ENCODE measurements at regions not wholly inside any gene's neighbourhood (a gene's known extent, or its start where the extent isn't known, plus 50 kb on each side); places are given as distances from the start of the nearest gene placed in this dataset.

DNA sequence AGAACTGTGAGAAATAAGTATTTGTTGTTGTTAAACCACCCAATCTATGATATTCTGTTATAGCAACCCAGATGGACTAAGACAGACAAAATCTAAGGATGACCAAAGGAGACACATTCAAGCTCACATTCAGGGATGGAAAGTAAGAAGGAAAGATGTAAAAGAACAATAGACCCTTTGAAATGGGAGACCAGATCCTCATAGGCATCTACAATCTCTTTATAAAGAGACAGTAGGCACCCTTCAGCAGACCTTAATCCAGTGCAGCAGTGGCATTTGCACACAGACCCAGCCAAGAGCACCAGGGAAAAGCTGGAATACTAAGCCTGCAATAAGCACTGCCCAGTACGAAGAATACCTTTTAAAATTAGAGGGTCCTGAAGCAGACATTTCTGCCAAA is 132.7 kb downstream of the KLHL28 start:
- CTCF ChIA-PET, result interaction anchor here (1.7 kb wide), 1 partner anchor 18 kb away, joined by 6 read pairs; no protein-coding TSS in a partner anchor
- intact Hi-C loops (cut with micrococcal nuclease), result no loop called here

DNA sequence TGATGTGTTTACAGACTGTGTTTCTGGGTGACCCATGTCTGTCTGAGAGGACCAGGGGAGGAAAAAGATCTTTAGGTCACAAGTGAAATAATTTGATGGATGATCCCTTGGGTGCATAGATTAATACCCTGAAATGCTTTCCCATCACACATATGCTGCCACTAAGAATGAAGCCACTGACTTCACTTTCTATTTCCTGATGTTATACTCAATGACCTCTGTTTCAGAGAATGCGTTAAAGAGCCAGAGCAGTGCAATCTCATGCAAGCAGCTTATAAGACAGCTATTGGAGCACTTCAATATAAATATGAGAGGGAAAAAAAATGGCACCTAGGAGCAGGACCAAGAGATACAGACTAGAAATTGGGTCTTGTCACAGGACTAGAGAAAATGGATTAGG is 133.7 kb downstream of the KLHL28 start:
- CTCF ChIA-PET, result no interaction called here
- Mint-ChIP-seq H3K4me1 (ENCODE audit: low read depth) (no peaks in the 10 kb centered on the region), H3K36me3 (ENCODE audit: low read depth) (no peaks in the 10 kb centered on the region), H3K27me3 (peaks cover 7% of the 10 kb centered on the region), H3K27ac (no peak overlapping the region), H3K4me3 (no peak overlapping the region), H3K9me3 (peaks cover 2% of the 10 kb centered on the region)
- no peak for DNase-seq
- ATAC-seq, result no peak
- TF ChIP-seq, protein P1, sequence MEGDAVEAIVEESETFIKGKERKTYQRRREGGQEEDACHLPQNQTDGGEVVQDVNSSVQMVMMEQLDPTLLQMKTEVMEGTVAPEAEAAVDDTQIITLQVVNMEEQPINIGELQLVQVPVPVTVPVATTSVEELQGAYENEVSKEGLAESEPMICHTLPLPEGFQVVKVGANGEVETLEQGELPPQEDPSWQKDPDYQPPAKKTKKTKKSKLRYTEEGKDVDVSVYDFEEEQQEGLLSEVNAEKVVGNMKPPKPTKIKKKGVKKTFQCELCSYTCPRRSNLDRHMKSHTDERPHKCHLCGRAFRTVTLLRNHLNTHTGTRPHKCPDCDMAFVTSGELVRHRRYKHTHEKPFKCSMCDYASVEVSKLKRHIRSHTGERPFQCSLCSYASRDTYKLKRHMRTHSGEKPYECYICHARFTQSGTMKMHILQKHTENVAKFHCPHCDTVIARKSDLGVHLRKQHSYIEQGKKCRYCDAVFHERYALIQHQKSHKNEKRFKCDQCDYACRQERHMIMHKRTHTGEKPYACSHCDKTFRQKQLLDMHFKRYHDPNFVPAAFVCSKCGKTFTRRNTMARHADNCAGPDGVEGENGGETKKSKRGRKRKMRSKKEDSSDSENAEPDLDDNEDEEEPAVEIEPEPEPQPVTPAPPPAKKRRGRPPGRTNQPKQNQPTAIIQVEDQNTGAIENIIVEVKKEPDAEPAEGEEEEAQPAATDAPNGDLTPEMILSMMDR (IDR thresholded peaks at IDR 0.05), result no peak
- POLR2A ChIA-PET, result no interaction called here
- intact Hi-C loops (cut with micrococcal nuclease), result no loop called here

More for the DNA sequence above, 132.7 kb downstream of the KLHL28 start:
- Mint-ChIP-seq H3K9me3 (peaks cover 2% of the 10 kb centered on the region), H3K4me1 (ENCODE audit: low read depth) (no peaks in the 10 kb centered on the region), H3K36me3 (ENCODE audit: low read depth) (no peaks in the 10 kb centered on the region), H3K4me3 (no peak overlapping the region), H3K27me3 (peaks cover 6% of the 10 kb centered on the region), H3K27ac (no peak overlapping the region)
- TF ChIP-seq, protein P1 (IDR thresholded peaks at IDR 0.05), result no peak
- POLR2A ChIA-PET, result no interaction called here
- DNase-seq (no peak), ATAC-seq (no peak)

DNA sequence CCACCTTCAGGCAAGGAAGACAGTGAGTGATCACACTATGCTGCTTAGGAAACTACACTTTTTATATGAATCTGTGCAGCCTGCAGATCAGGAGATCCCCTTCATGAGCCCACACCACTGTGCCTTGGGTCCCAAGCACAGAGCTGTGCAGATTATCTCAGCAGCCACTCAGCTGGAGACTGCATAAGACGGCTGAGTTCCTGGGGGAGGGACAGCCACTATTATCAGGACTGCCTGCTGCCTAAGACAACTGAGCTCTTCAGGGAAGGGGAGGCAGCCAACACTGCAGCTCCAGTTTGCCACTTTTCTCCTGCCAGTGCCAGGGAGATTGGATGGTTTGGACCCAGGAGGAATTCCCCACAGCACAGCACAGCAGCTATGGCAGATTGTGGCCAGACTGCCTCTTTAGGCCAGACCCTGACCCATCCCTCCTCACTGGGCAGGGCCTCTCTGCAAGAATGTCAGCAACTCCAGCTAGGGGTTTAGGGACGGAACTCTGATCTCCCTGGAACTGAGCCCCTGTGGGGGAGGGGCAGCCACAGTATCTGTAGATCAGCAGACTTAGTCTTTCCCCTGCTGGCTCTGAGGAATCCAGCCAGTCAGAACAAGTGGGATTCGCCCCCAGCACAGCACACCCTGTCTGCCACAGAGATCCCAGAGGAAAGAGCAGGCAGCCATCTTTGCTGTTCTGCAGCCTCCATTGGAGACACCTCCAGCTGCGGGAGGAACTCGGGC is 141.3 kb downstream of the KLHL28 start:
- H3K4me3 Mint-ChIP-seq, result no peak overlapping the region

DNA sequence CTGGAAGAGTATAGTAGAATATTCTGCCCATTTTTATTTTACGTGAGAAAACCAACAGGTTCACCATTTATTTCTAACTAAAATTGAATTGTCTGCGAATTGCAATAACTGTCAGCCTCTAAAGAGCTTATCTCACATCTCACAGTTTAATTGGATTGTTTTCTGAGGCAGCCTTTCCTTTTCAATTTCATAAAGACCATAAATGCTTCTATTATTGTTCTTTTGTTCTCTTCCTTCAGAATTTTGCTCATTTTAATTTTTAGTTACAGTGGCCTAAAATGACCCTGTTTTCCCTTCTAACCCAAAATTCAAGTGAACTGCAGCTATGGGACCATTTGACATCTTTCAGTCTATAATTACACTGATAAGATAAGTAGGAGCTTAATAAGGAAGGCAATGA is 147.6 kb downstream of the KLHL28 start:
- intact Hi-C loops (cut with micrococcal nuclease), result no loop called here
- no peak for ATAC-seq
- TF ChIP-seq, protein P1 (IDR thresholded peaks at IDR 0.05), result no peak
- no peaks in the 10 kb centered on the region for H3K36me3 Mint-ChIP-seq (ENCODE audit: low read depth)
- no peak for DNase-seq
- CTCF ChIA-PET, result interaction anchor here (0.7 to 1.0 kb wide), 2 partner anchors 10 to 32 kb away, joined by 3 to 4 read pairs; no protein-coding TSS in a partner anchor
- POLR2A ChIA-PET, result no interaction called here
- H3K27me3 Mint-ChIP-seq, result peaks cover 9% of the 10 kb centered on the region
- H3K27ac Mint-ChIP-seq, result no peak overlapping the region
- H3K4me3 Mint-ChIP-seq, result no peak overlapping the region
- no peaks in the 10 kb centered on the region for H3K4me1 Mint-ChIP-seq (ENCODE audit: low read depth)
- H3K9me3 Mint-ChIP-seq, result no peaks in the 10 kb centered on the region

More for the DNA sequence above, 141.3 kb downstream of the KLHL28 start:
- Mint-ChIP-seq H3K36me3 (ENCODE audit: low read depth) (no peaks in the 10 kb centered on the region), H3K9me3 (no peaks in the 10 kb centered on the region), H3K27me3 (peaks cover 10% of the 10 kb centered on the region), H3K27ac (no peak overlapping the region), H3K4me1 (ENCODE audit: low read depth) (no peaks in the 10 kb centered on the region)
- DNase-seq (no peak), ATAC-seq (no peak)
- ChIA-PET POLR2A (no interaction called here), CTCF (no interaction called here)
- TF ChIP-seq, protein P1 (IDR thresholded peaks at IDR 0.05), result no peak
- intact Hi-C loops (cut with micrococcal nuclease), result no loop called here

DNA sequence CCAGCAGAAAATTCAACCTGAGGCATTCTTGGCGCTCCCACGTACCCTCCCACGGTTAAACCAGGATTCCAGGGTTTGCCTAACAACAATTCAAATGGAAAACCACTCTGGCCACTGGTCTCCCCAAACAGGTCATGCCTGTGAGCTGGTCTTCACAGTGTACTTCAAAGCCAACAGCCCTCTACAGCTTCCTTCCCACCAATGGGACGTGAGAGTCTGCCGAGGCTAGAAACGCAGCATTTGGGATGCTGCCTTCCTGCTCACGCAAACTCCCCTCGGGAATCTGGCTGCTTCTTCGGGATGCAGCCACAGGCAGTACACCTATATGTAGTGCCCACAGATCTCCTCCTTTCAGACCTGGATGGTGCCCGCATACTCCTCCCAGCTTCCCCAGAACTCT is 149.1 kb downstream of the KLHL28 start:
- no peaks in the 10 kb centered on the region for H3K36me3 Mint-ChIP-seq (ENCODE audit: low read depth)
- DNase-seq, result no peak
- ChIA-PET POLR2A (no interaction called here), CTCF (interaction anchor here (1.1 to 1.3 kb wide), 2 partner anchors 34 to 97 kb away, joined by 3 read pairs; no protein-coding TSS in a partner anchor)
- peaks cover 8% of the 10 kb centered on the region for H3K27me3 Mint-ChIP-seq
- H3K4me3 Mint-ChIP-seq, result no peak overlapping the region
- no peaks in the 10 kb centered on the region for H3K4me1 Mint-ChIP-seq (ENCODE audit: low read depth)
- TF ChIP-seq, protein P1 (IDR thresholded peaks at IDR 0.05), result no peak
- H3K9me3 Mint-ChIP-seq, result no peaks in the 10 kb centered on the region
- intact Hi-C loops (cut with micrococcal nuclease), result no loop called here
- no peak overlapping the region for H3K27ac Mint-ChIP-seq
- ATAC-seq, result no peak

Data from activated CD8-positive, alpha-beta T cell treated with anti-CD3 and anti-CD28 coated beads for 36 hours (primary cell).